Keratinocyte (primary cell): ENCODE measurements at regions not wholly inside any gene's neighbourhood (a gene's known extent, or its start where the extent isn't known, plus 50 kb on each side); places are given as distances from the start of the nearest gene placed in this dataset.

ENCODE experiments used
- DNase-seq: peaks from one replicate; pipeline ENCODE4 v3.0.0-alpha.2; 2011; ENCODE audit warnings: low read depth, missing footprints, low spot score
- FAIRE-seq: peaks from 2 replicates; lab custom pipeline; 2011; peaks lifted over from hg19 to GRCh38; lab: Jason Lieb, UNC
- H2AFZ ChIP-seq: 2 replicates; pipeline ENCODE4 v1.6.0; 2012; ENCODE audit warnings: low read length, control low read depth, inconsistent platforms; ENCODE audit not compliant: control insufficient read depth
- H3K27ac ChIP-seq: 2 replicates; pipeline ENCODE4 v1.5.1; 2011; ENCODE audit warnings: low read length; ENCODE audit not compliant: control insufficient read depth, insufficient read depth
- H3K27me3 ChIP-seq: 3 replicates; pipeline ENCODE4 v1.6.0; 2011; ENCODE audit warnings: low read length; ENCODE audit not compliant: control insufficient read depth, insufficient read depth; ENCODE audit errors: extremely low read depth
- H3K36me3 ChIP-seq, 2 experiments: 2 replicates in 1 of 2; 3 replicates in 1 of 2; pipeline ENCODE4 v1.5.1; 2011; ENCODE audit warnings: low read length in 2 of 2, mild to moderate bottlenecking in 1 of 2; ENCODE audit not compliant: control insufficient read depth in 2 of 2, insufficient read depth in 2 of 2; ENCODE audit errors: extremely low read depth in 1 of 2
- H3K4me1 ChIP-seq: 3 replicates; pipeline ENCODE4 v1.5.1; 2011; ENCODE audit warnings: low read length; ENCODE audit not compliant: control insufficient read depth, insufficient read depth; ENCODE audit errors: extremely low read depth
- H3K4me2 ChIP-seq: 3 replicates; pipeline ENCODE4 v1.6.0; 2011; ENCODE audit warnings: low read depth, low read length; ENCODE audit not compliant: control insufficient read depth, insufficient read depth; ENCODE audit errors: extremely low read depth
- H3K4me3 ChIP-seq, 3 experiments: fragments of 200-600 bp in 1 of 3; sonication (generic) in 1 of 3; 2 replicates in 2 of 3; 3 replicates in 1 of 3; pipeline ENCODE4 v1.5.1; 2011 to 2016; ENCODE audit warnings: low read length in 3 of 3, mild to moderate bottlenecking in 3 of 3, control low read depth in 2 of 3, inconsistent platforms in 1 of 3, low read depth in 1 of 3, mixed read lengths in 1 of 3, mixed run types in 1 of 3, moderate library complexity in 1 of 3; ENCODE audit not compliant: control insufficient read depth in 2 of 3, insufficient read depth in 2 of 3; ENCODE audit errors: extremely low read depth in 1 of 3
- H3K79me2 ChIP-seq: 2 replicates; pipeline ENCODE4 v1.6.0; 2012; ENCODE audit warnings: low read length; ENCODE audit not compliant: control insufficient read depth, insufficient read depth
- H3K9ac ChIP-seq: 3 replicates; pipeline ENCODE4 v1.6.0; 2011; ENCODE audit warnings: low read length; ENCODE audit not compliant: control insufficient read depth, insufficient read depth; ENCODE audit errors: extremely low read depth
- H3K9me1 ChIP-seq: 3 replicates; pipeline ENCODE4 v1.6.0; 2011; ENCODE audit warnings: low read length; ENCODE audit not compliant: control insufficient read depth, insufficient read depth; ENCODE audit errors: extremely low read depth
- H3K9me3 ChIP-seq: 2 replicates; pipeline ENCODE4 v1.5.1; 2012; ENCODE audit warnings: low read depth, low read length; ENCODE audit not compliant: control insufficient read depth
- H4K20me1 ChIP-seq: 3 replicates; pipeline ENCODE4 v1.6.0; 2011; ENCODE audit warnings: low read length; ENCODE audit not compliant: control insufficient read depth, insufficient read depth; ENCODE audit errors: extremely low read depth
- EZH2 ChIP-seq: IDR thresholded peaks from one replicate; pipeline ENCODE4 v1.6.1; 2012; ENCODE audit warnings: inconsistent platforms, mild to moderate bottlenecking, low read length, moderate library complexity
- dilution Hi-C: fragments of 300-500 bp; cut with MboI; formaldehyde crosslinking; loops from one replicate; pipeline ENCODE4 v1.7.0; 2020; ENCODE audit warnings: low sequenced_read_pairs; ENCODE audit not compliant: extremely low pct_ligation_motif_present
- TF ChIP-seq, protein P1 (sequence below), 3 experiments: IDR thresholded peaks in 1 of 3; conservative IDR thresholded peaks in 1 of 3; optimal IDR thresholded peaks in 1 of 3; 2 replicates in 2 of 3; 3 replicates in 1 of 3; pipeline versions ENCODE3 to v1.5.1; 2011; ENCODE audit warnings: low read length in 3 of 3, mild to moderate bottlenecking in 3 of 3, moderate library complexity in 2 of 3, control low read depth in 1 of 3, inconsistent platforms in 1 of 3; ENCODE audit not compliant: insufficient read depth in 2 of 3; ENCODE audit errors: extremely low read depth in 1 of 3

- no peaks in the 10 kb centered on the region for H3K9me3 ChIP-seq
- no peaks in the 10 kb centered on the region for H3K79me2 ChIP-seq
- no peak overlapping the region for H3K4me2 ChIP-seq
- no peaks in the 10 kb centered on the region for H3K4me1 ChIP-seq
- no peaks in the 10 kb centered on the region for H4K20me1 ChIP-seq
- H3K4me3 ChIP-seq, result no peak overlapping the region
- DNase-seq, result no peak
- no peak overlapping the region for H2AFZ ChIP-seq
- dilution Hi-C loops, result no loop called here
- H3K27me3 ChIP-seq, result no peaks in the 10 kb centered on the region
- no peak for TF ChIP-seq EZH2
- TF ChIP-seq, protein P1, sequence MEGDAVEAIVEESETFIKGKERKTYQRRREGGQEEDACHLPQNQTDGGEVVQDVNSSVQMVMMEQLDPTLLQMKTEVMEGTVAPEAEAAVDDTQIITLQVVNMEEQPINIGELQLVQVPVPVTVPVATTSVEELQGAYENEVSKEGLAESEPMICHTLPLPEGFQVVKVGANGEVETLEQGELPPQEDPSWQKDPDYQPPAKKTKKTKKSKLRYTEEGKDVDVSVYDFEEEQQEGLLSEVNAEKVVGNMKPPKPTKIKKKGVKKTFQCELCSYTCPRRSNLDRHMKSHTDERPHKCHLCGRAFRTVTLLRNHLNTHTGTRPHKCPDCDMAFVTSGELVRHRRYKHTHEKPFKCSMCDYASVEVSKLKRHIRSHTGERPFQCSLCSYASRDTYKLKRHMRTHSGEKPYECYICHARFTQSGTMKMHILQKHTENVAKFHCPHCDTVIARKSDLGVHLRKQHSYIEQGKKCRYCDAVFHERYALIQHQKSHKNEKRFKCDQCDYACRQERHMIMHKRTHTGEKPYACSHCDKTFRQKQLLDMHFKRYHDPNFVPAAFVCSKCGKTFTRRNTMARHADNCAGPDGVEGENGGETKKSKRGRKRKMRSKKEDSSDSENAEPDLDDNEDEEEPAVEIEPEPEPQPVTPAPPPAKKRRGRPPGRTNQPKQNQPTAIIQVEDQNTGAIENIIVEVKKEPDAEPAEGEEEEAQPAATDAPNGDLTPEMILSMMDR (optimal IDR thresholded peaks at IDR 0.05 in 1 of 3, IDR thresholded peaks at IDR 0.05 in 1 of 3, conservative IDR thresholded peaks at IDR 0.05 in 1 of 3; ENCODE audit: extremely low read depth in 1 of 3, insufficient read depth in 2 of 3, low read length in 3 of 3), result no peak
- H3K9ac ChIP-seq, result no peak overlapping the region
- H3K36me3 ChIP-seq, result no peaks in the 10 kb centered on the region
- no peaks in the 10 kb centered on the region for H3K9me1 ChIP-seq
- H3K27ac ChIP-seq, result no peak overlapping the region
- no peak for FAIRE-seq
Observed at GRCh38 chr2:23200787-23201114, 184.2 kb upstream of the KLHL29 start.

- FAIRE-seq, result no peak
- TF ChIP-seq, protein P1 (optimal IDR thresholded peaks at IDR 0.05 in 1 of 3, IDR thresholded peaks at IDR 0.05 in 1 of 3, conservative IDR thresholded peaks at IDR 0.05 in 1 of 3; ENCODE audit: extremely low read depth in 1 of 3, insufficient read depth in 2 of 3, low read length in 3 of 3), result no peak
- no peak for TF ChIP-seq EZH2
Observed at GRCh38 chr2:23203383-23203782, 181.6 kb upstream of the KLHL29 start.

More at GRCh38 chr2:23203383-23203782, 181.6 kb upstream of the KLHL29 start:
- no peak for DNase-seq
- Histone ChIP-seq H3K27me3 (no peaks in the 10 kb centered on the region), H3K4me3 (no peak overlapping the region), H4K20me1 (no peaks in the 10 kb centered on the region), H3K9me3 (no peaks in the 10 kb centered on the region), H3K27ac (no peak overlapping the region), H3K4me1 (no peaks in the 10 kb centered on the region), H2AFZ (no peak overlapping the region), H3K9me1 (no peaks in the 10 kb centered on the region), H3K4me2 (no peak overlapping the region), H3K36me3 (no peaks in the 10 kb centered on the region), H3K9ac (no peak overlapping the region), H3K79me2 (no peaks in the 10 kb centered on the region)
- dilution Hi-C loops, result no loop called here
